ENCODE measurements at regions not wholly inside any gene's neighbourhood (a gene's known extent, or its start where the extent isn't known, plus 50 kb on each side); places are given as distances from the start of the nearest gene placed in this dataset.

DNA sequence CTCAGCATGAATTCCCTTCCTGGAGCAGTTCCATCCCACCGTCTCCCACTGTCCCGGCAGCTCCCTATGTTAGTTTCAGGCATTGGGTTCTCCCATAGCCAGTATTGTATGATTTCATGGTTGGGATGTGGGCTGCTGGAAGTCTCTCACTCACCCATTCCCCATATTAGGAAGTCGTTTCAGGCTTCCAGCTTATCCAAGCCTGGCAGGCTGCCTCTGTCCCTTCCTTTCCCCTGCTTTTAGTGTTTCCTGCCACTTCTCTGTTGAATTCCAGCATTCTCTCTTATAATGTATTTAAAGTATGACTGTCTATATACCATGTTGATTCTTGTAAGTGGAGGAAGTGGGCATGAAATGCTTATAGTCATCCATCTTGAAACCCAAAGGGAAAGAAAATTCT lies 309.7 kb upstream of the RBMS3 start:
- Histone ChIP-seq H3K9me3 (ENCODE audit: low read length) (peaks cover 12% of the 10 kb centered on the region; the same call in 1 of the 2 replicates), H3F3A (ENCODE audit: low read length, unreplicated experiment) (no peaks in the 10 kb centered on the region), H3K27me3 (ENCODE audit: low read length) (no peaks in the 10 kb centered on the region), H3K4me1 (ENCODE audit: insufficient read depth, low read length) (peaks cover 10% of the 10 kb centered on the region; the same call in 1 of the 2 replicates), H3K9ac (ENCODE audit: low read length) (no peak overlapping the region), H3K9me2 (replicated peaks; ENCODE audit: low read length) (no peaks in the 10 kb centered on the region), H3K4me2 (ENCODE audit: low read length) (no peak overlapping the region), H3K79me2 (ENCODE audit: low read length) (no peaks in the 10 kb centered on the region), H2AFZ (ENCODE audit: low read length) (no peak overlapping the region), H3K4me3 (ENCODE audit: low read length) (no peak overlapping the region), H3K27ac (ENCODE audit: low read length) (no peak overlapping the region), H4K20me1 (ENCODE audit: low read length) (no peaks in the 10 kb centered on the region), H3K36me3 (ENCODE audit: low read depth, low read length) (no peaks in the 10 kb centered on the region)
- TF ChIP-seq EZH2phosphoT487 (IDR thresholded peaks at IDR 0.05; ENCODE audit: borderline replicate concordance, low read length), result no peak
- no peak for TF ChIP-seq EZH2 (IDR thresholded peaks at IDR 0.05; ENCODE audit: low read length, unreplicated experiment)
- TF ChIP-seq, protein P1, sequence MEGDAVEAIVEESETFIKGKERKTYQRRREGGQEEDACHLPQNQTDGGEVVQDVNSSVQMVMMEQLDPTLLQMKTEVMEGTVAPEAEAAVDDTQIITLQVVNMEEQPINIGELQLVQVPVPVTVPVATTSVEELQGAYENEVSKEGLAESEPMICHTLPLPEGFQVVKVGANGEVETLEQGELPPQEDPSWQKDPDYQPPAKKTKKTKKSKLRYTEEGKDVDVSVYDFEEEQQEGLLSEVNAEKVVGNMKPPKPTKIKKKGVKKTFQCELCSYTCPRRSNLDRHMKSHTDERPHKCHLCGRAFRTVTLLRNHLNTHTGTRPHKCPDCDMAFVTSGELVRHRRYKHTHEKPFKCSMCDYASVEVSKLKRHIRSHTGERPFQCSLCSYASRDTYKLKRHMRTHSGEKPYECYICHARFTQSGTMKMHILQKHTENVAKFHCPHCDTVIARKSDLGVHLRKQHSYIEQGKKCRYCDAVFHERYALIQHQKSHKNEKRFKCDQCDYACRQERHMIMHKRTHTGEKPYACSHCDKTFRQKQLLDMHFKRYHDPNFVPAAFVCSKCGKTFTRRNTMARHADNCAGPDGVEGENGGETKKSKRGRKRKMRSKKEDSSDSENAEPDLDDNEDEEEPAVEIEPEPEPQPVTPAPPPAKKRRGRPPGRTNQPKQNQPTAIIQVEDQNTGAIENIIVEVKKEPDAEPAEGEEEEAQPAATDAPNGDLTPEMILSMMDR (conservative IDR thresholded peaks at IDR 0.05; ENCODE audit: low read depth, low read length), result no peak
- ChIA-PET POLR2A (ENCODE audit: unreplicated experiment) (no interaction called here), CTCF (no interaction called here)
- intact Hi-C loops (cut with micrococcal nuclease), result no loop called here
- no TSS peak for BruUV-seq (replicated peaks)
- DNase-seq (no peak), ATAC-seq (no peak)

DNA sequence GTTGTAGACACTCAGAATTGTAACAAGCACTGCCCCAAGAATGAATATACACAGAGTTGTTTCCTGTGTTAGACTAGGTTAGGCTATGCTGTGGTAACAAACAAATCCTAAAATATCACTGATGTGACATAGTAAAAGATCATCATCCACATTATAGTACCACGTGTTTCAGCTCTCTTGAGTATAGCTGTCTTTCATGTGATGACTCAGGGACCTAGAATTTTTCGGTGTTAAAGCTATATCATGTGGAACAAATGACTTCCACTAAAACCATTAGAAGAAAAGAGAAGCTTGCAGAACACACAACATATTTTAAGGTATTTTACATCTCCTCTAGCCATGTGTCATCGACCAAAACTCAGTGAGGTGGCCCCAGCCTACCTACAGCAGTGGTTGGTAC lies 307.9 kb upstream of the RBMS3 start:
- no peak overlapping the region for H3K27ac ChIP-seq (ENCODE audit: low read length)
- ATAC-seq, result peak; percentile 71
- CTCF ChIA-PET, result no interaction called here
- no peaks in the 10 kb centered on the region for H3K27me3 ChIP-seq (ENCODE audit: low read length)
- H3F3A ChIP-seq (ENCODE audit: low read length, unreplicated experiment), result no peaks in the 10 kb centered on the region
- intact Hi-C loops (cut with micrococcal nuclease), result no loop called here
- H3K9ac ChIP-seq (ENCODE audit: low read length), result no peak overlapping the region
- H2AFZ ChIP-seq (ENCODE audit: low read length), result no peak overlapping the region
- DNase-seq, result peak; percentile 66
- no TSS peak for BruUV-seq (replicated peaks)
- POLR2A ChIA-PET (ENCODE audit: unreplicated experiment), result no interaction called here
- H3K9me2 ChIP-seq (replicated peaks; ENCODE audit: low read length), result no peaks in the 10 kb centered on the region
- H3K36me3 ChIP-seq (ENCODE audit: low read depth, low read length), result no peaks in the 10 kb centered on the region
- no peaks in the 10 kb centered on the region for H3K79me2 ChIP-seq (ENCODE audit: low read length)
- TF ChIP-seq EZH2 (IDR thresholded peaks at IDR 0.05; ENCODE audit: low read length, unreplicated experiment), result no peak
- no peak for TF ChIP-seq EZH2phosphoT487 (IDR thresholded peaks at IDR 0.05; ENCODE audit: borderline replicate concordance, low read length)
- TF ChIP-seq, protein P1 (conservative IDR thresholded peaks at IDR 0.05; ENCODE audit: low read depth, low read length), result no peak
- H3K4me3 ChIP-seq (ENCODE audit: low read length), result no peak overlapping the region
- H3K4me2 ChIP-seq (ENCODE audit: low read length), result no peak overlapping the region
- no peaks in the 10 kb centered on the region for H4K20me1 ChIP-seq (ENCODE audit: low read length)
- peaks cover 10% of the 10 kb centered on the region; the same call in 1 of the 2 replicates for H3K4me1 ChIP-seq (ENCODE audit: insufficient read depth, low read length)
- peaks cover 12% of the 10 kb centered on the region; the same call in 1 of the 2 replicates for H3K9me3 ChIP-seq (ENCODE audit: low read length)

DNA sequence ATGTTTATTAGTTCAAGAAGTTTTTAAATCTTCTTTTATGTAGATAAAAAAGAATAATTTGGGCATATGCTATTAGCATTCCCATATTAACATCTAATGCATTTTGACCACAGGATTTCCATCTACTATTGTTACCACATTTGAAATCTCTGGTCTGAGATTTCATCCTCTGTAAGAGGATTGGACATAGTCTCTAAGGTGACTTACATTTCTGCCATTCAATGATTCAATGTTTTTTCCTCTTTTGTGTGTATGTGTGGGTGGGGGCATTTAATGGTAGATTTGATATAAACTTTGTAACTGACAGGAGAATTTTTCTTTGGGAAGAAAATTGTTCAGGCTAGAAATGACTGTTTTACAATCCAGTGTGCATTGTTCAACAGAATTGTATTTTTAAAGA lies 307.3 kb upstream of the RBMS3 start:
- Histone ChIP-seq H3K27ac (ENCODE audit: low read length) (no peak overlapping the region), H3K4me3 (ENCODE audit: low read length) (no peak overlapping the region), H3K4me2 (ENCODE audit: low read length) (no peak overlapping the region), H3K4me1 (ENCODE audit: insufficient read depth, low read length) (peaks cover 10% of the 10 kb centered on the region; the same call in 1 of the 2 replicates), H3K9me2 (replicated peaks; ENCODE audit: low read length) (no peaks in the 10 kb centered on the region), H2AFZ (ENCODE audit: low read length) (no peak overlapping the region), H3K79me2 (ENCODE audit: low read length) (no peaks in the 10 kb centered on the region), H3K27me3 (ENCODE audit: low read length) (no peaks in the 10 kb centered on the region), H3K36me3 (ENCODE audit: low read depth, low read length) (no peaks in the 10 kb centered on the region), H4K20me1 (ENCODE audit: low read length) (no peaks in the 10 kb centered on the region), H3K9me3 (ENCODE audit: low read length) (peaks cover 9% of the 10 kb centered on the region; the same call in 1 of the 2 replicates), H3K9ac (ENCODE audit: low read length) (no peak overlapping the region), H3F3A (ENCODE audit: low read length, unreplicated experiment) (no peaks in the 10 kb centered on the region)
- no peak for TF ChIP-seq EZH2phosphoT487 (IDR thresholded peaks at IDR 0.05; ENCODE audit: borderline replicate concordance, low read length)
- TF ChIP-seq EZH2 (IDR thresholded peaks at IDR 0.05; ENCODE audit: low read length, unreplicated experiment), result no peak
- TF ChIP-seq, protein P1 (conservative IDR thresholded peaks at IDR 0.05; ENCODE audit: low read depth, low read length), result no peak
- intact Hi-C loops (cut with micrococcal nuclease), result no loop called here
- no TSS peak for BruUV-seq (replicated peaks)
- POLR2A ChIA-PET (ENCODE audit: unreplicated experiment), result no interaction called here
- ATAC-seq (peak; percentile 42; the same call in 1 of the 2 replicates), DNase-seq (peak; percentile 29)
- CTCF ChIA-PET, result no interaction called here
